HCT116 (cell line): ENCODE measurements at regions not wholly inside any gene's neighbourhood (a gene's known extent, or its start where the extent isn't known, plus 50 kb on each side); places are given as distances from the start of the nearest gene placed in this dataset.

Experiments
- ATAC-seq: fragments of 200-7000 bp; cut with Tn5 transposase; 2 replicates; pipeline ENCODE4 v1.9.1; 2020; ENCODE audit warnings: mild to moderate bottlenecking, moderate library complexity
- BruUV-seq: library from RNA; stranded (reverse); fragments of 400-500 nt; replicated peaks from 2 replicates; lab custom pipeline; 2021; lab: Mats Ljungman, UMichigan
- CTCF ChIA-PET: fragments of 300-600 bp; sonication (Branson Sonifier 250); formaldehyde crosslinking; loops from one replicate; lab custom pipeline; 2021; ENCODE audit warnings: antibody characterized with exemption; lab: Charles Lee
- POLR2A ChIA-PET: fragments of 300-600, 350-600 bp; sonication (Branson Sonifier 250); formaldehyde crosslinking; loops from one replicate; lab custom pipeline; 2021; ENCODE audit warnings: antibody characterized with exemption; lab: Charles Lee
- RAD21 ChIA-PET, 2 experiments: fragments of 300-600 bp; sonication (Branson Sonifier 250); formaldehyde crosslinking; loops; one replicate each; lab custom pipeline; 2023; ENCODE audit warnings: low total read pairs in 2 of 2; ENCODE audit not compliant: uncharacterized antibody in 2 of 2, unreplicated experiment in 2 of 2, low non-redundant PET in 1 of 2; lab: Charles Lee
- DNase-seq: peaks from one replicate; pipeline ENCODE4 v3.0.0-alpha.2; 2010; ENCODE audit warnings: low read depth, low spot score
- H2AFZ ChIP-seq: fragments of 200-600 bp; shearing (Covaris generic), sonication (generic); 2 replicates; pipeline ENCODE4 v1.6.1; 2017; ENCODE audit warnings: low read depth, mixed run types, mixed read lengths, antibody characterized with exemption, low read length; ENCODE audit not compliant: poor library complexity, severe bottlenecking
- H3K27ac ChIP-seq: 2 replicates; pipeline ENCODE4 v1.5.1; 2012; ENCODE audit warnings: low read depth, low read length
- H3K27me3 ChIP-seq: fragments of 200-600 bp; sonication (generic); 2 replicates; pipeline ENCODE4 v1.6.1; 2016; ENCODE audit warnings: mixed run types, low read length, mixed read lengths; ENCODE audit not compliant: insufficient read depth
- H3K36me3 ChIP-seq, 2 experiments: fragments of 200-500 bp in 1 of 2; fragments of 200-600 bp in 1 of 2; sonication (Bioruptor generic) in 1 of 2; sonication (generic) in 1 of 2; 2 replicates each; pipeline versions ENCODE4 v1.5.1 to v1.6.1; 2014 to 2016; ENCODE audit warnings: low read length in 2 of 2, inconsistent platforms in 1 of 2, mixed read lengths in 1 of 2, mixed run types in 1 of 2; ENCODE audit not compliant: insufficient read depth in 2 of 2, control insufficient read depth in 1 of 2
- H3K4me1 ChIP-seq, 2 experiments: fragments of 200-600 bp in 1 of 2; sonication (generic) in 1 of 2; 2 replicates each; pipeline versions ENCODE4 v1.5.1 to v1.6.1; 2012 to 2017; ENCODE audit warnings: low read length in 2 of 2, inconsistent platforms in 1 of 2, mild to moderate bottlenecking in 1 of 2, mixed read lengths in 1 of 2, mixed run types in 1 of 2, moderate library complexity in 1 of 2; ENCODE audit not compliant: insufficient read depth in 2 of 2, control insufficient read depth in 1 of 2
- H3K4me2 ChIP-seq: fragments of 200-600 bp; sonication (generic); 2 replicates; pipeline ENCODE4 v1.6.1; 2017; ENCODE audit warnings: mixed run types, low read length, mixed read lengths
- H3K4me3 ChIP-seq, 2 experiments: fragments of 200-600 bp in 1 of 2; sonication (generic) in 1 of 2; replicated peaks in 1 of 2; 2 replicates each; pipeline ENCODE4 v1.5.1; 2011 to 2016; ENCODE audit warnings: low read length in 2 of 2, control low read depth in 1 of 2, low read depth in 1 of 2, mild to moderate bottlenecking in 1 of 2, mixed read lengths in 1 of 2, mixed run types in 1 of 2
- H3K79me2 ChIP-seq: fragments of 200-600 bp; sonication (generic); 2 replicates; pipeline ENCODE4 v1.6.1; 2017; ENCODE audit warnings: mild to moderate bottlenecking, mixed run types, low read length, moderate library complexity, mixed read lengths; ENCODE audit not compliant: insufficient read depth
- H3K9ac ChIP-seq: fragments of 200-600 bp; sonication (generic); 2 replicates; pipeline ENCODE4 v1.6.1; 2016; ENCODE audit warnings: low read length, mixed read lengths
- H3K9me2 ChIP-seq: fragments of 200-600 bp; sonication (generic), shearing (Covaris generic); 2 replicates; pipeline ENCODE4 v1.6.1; 2017; ENCODE audit warnings: mixed run types, mild to moderate bottlenecking, moderate library complexity; ENCODE audit not compliant: insufficient read depth
- H3K9me3 ChIP-seq, 2 experiments: fragments of 200-500 bp in 1 of 2; fragments of 200-600 bp in 1 of 2; sonication (Bioruptor generic) in 1 of 2; sonication (generic) in 1 of 2; 2 replicates each; pipeline ENCODE4 v1.6.1; 2014 to 2017; ENCODE audit warnings: low read length in 2 of 2, mixed read lengths in 2 of 2, inconsistent platforms in 1 of 2, low read depth in 1 of 2, mild to moderate bottlenecking in 1 of 2, mixed run types in 1 of 2, moderate library complexity in 1 of 2; ENCODE audit not compliant: control insufficient read depth in 1 of 2, insufficient read depth in 1 of 2
- H4K20me1 ChIP-seq: fragments of 200-600 bp; sonication (generic), shearing (Covaris generic); 2 replicates; pipeline ENCODE4 v1.6.1; 2017; ENCODE audit warnings: mixed run types, mild to moderate bottlenecking, moderate library complexity; ENCODE audit not compliant: insufficient read depth
- CBX3 ChIP-seq: IDR thresholded peaks from 2 replicates; pipeline ENCODE4 v1.6.1; 2012; ENCODE audit warnings: low read depth
- CEBPB ChIP-seq: IDR thresholded peaks from 2 replicates; pipeline ENCODE4 v1.6.1; 2012; ENCODE audit warnings: low read depth
- ELF1 ChIP-seq: IDR thresholded peaks from 2 replicates; pipeline ENCODE4 v1.6.1; 2012; ENCODE audit warnings: low read depth, borderline replicate concordance
- EZH2 ChIP-seq: fragments of 200-600 bp; sonication (generic); IDR thresholded peaks from 2 replicates; pipeline ENCODE4 v1.6.1; 2017; ENCODE audit warnings: antibody characterized with exemption, mixed run types
- EZH2phosphoT487 ChIP-seq: fragments of 200-600 bp; IDR thresholded peaks from 2 replicates; pipeline ENCODE4 v1.6.1; 2018; ENCODE audit warnings: antibody characterized with exemption, borderline replicate concordance
- FOSL1 ChIP-seq: IDR thresholded peaks from 2 replicates; pipeline ENCODE4 v1.6.1; 2012; ENCODE audit warnings: low read depth
- SP1 ChIP-seq: IDR thresholded peaks from 2 replicates; pipeline ENCODE4 v1.6.1; 2012; ENCODE audit warnings: low read depth
- TCF7L2 ChIP-seq: IDR thresholded peaks from 2 replicates; pipeline ENCODE4 v1.7.0; 2011; ENCODE audit warnings: borderline replicate concordance, inconsistent platforms; ENCODE audit not compliant: insufficient read depth, insufficient read length; ENCODE audit errors: extremely low read depth
- YY1 ChIP-seq: IDR thresholded peaks from 2 replicates; pipeline ENCODE4 v1.6.1; 2011; ENCODE audit warnings: low read length, low read depth, moderate library complexity, mild to moderate bottlenecking; ENCODE audit not compliant: insufficient replicate concordance; ENCODE audit errors: extremely low read depth
- ZFX ChIP-seq: fragments of 450-650 bp; IDR thresholded peaks from 2 replicates; pipeline ENCODE4 v1.6.1; 2017
- intact Hi-C: fragments of 100-400 bp; cut with micrococcal nuclease; formaldehyde crosslinking; loops from 2 replicates; pipeline ENCODE4 v1.10.0; 2022
- TF ChIP-seq, protein P1 (sequence below): IDR thresholded peaks from 2 replicates; pipeline ENCODE4 v1.6.1; 2012
- TF ChIP-seq, protein P2 (sequence below): IDR thresholded peaks from 2 replicates; pipeline ENCODE4 v1.6.1; 2012
- TF ChIP-seq, protein P3 (sequence below): IDR thresholded peaks from 2 replicates; pipeline ENCODE4 v1.6.1; 2012; ENCODE audit warnings: low read depth
- TF ChIP-seq, protein P4 (sequence below), 3 experiments: fragments of 200-600 bp in 1 of 3; sonication (generic) in 1 of 3; IDR thresholded peaks in 2 of 3; conservative IDR thresholded peaks in 1 of 3; 2 replicates each; pipeline ENCODE4 v1.5.1; 2012 to 2017; ENCODE audit warnings: low read depth in 2 of 3, low read length in 2 of 3, antibody characterized with exemption in 1 of 3, borderline replicate concordance in 1 of 3, control low read depth in 1 of 3, mild to moderate bottlenecking in 1 of 3, mixed read lengths in 1 of 3, mixed run types in 1 of 3, moderate library complexity in 1 of 3; ENCODE audit not compliant: insufficient read depth in 1 of 3

DNA sequence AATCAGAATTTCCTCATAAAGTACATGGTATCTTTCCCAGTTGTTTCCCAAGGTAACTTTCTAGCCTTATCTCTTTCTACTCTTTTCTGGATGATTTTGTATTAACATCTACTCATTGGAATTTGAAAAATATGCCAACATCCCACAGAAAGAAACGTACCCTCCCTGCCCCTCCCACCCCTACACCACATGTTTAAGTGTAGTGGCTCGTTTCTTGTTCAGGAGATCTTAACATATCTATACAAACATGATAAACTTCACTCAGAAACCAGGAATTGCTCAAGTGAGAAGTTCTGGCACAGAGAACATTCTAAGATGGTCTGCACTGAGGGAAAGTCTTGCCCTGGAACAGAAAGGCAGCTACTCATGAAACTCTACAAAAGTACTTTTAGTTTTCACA, 404.7 kb downstream of the SOX2 start:
- no peak for ATAC-seq
- peaks cover 0 to 4% of the 10 kb centered on the region in 2 experiments; a peak in 1 of 4 replicates for H3K4me1 ChIP-seq
- H3K4me3 ChIP-seq = no peak overlapping the region

DNA sequence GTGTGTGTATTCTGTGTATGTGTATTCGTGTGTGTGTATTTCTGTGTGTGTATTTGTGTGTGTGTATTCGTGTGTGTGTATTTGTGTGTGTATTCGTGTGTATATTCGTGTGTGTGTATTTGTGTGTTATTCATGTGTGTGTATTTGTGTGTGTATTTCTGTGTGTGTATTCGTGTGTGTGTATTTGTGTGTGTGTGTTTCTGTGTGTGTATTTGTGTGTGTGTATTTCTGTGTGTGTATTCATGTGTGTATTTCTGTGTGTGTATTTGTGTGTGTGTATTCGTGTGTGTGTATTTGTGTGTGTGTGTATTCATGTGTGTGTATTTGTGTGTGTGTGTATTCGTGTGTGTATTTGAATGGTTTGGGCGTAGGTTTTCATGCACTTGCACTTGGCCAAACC, 405.4 kb downstream of the SOX2 start:
- Histone ChIP-seq H3K27ac (no peak overlapping the region), H3K4me2 (no peak overlapping the region), H3K36me3 (no peaks in the 10 kb centered on the region), H3K9ac (no peak overlapping the region), H3K27me3 (no peaks in the 10 kb centered on the region), H3K79me2 (no peaks in the 10 kb centered on the region), H4K20me1 (no peaks in the 10 kb centered on the region), H3K9me2 (no peaks in the 10 kb centered on the region), H3K4me3 (no peak overlapping the region), H3K9me3 (no peaks in the 10 kb centered on the region), H3K4me1 (peaks cover 0 to 4% of the 10 kb centered on the region in 2 experiments; a peak in 1 of 4 replicates), H2AFZ (no peak overlapping the region)
- ATAC-seq (no peak), DNase-seq (no peak)
- intact Hi-C loops = no loop called here
- ChIA-PET POLR2A (no interaction called here), RAD21 (no interaction called here), CTCF (no interaction called here)
- no TSS peak for BruUV-seq
- TF ChIP-seq TCF7L2 = no peak
- TF ChIP-seq EZH2 = no peak
- TF ChIP-seq ZFX = no peak
- no peak for TF ChIP-seq YY1
- no peak for TF ChIP-seq EZH2phosphoT487
- TF ChIP-seq, protein P1, sequence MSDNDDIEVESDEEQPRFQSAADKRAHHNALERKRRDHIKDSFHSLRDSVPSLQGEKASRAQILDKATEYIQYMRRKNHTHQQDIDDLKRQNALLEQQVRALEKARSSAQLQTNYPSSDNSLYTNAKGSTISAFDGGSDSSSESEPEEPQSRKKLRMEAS = no peak
- TF ChIP-seq CBX3 = no peak
- TF ChIP-seq, protein P2, sequence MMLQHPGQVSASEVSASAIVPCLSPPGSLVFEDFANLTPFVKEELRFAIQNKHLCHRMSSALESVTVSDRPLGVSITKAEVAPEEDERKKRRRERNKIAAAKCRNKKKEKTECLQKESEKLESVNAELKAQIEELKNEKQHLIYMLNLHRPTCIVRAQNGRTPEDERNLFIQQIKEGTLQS = no peak
- no peak for TF ChIP-seq SP1
- TF ChIP-seq, protein P3, sequence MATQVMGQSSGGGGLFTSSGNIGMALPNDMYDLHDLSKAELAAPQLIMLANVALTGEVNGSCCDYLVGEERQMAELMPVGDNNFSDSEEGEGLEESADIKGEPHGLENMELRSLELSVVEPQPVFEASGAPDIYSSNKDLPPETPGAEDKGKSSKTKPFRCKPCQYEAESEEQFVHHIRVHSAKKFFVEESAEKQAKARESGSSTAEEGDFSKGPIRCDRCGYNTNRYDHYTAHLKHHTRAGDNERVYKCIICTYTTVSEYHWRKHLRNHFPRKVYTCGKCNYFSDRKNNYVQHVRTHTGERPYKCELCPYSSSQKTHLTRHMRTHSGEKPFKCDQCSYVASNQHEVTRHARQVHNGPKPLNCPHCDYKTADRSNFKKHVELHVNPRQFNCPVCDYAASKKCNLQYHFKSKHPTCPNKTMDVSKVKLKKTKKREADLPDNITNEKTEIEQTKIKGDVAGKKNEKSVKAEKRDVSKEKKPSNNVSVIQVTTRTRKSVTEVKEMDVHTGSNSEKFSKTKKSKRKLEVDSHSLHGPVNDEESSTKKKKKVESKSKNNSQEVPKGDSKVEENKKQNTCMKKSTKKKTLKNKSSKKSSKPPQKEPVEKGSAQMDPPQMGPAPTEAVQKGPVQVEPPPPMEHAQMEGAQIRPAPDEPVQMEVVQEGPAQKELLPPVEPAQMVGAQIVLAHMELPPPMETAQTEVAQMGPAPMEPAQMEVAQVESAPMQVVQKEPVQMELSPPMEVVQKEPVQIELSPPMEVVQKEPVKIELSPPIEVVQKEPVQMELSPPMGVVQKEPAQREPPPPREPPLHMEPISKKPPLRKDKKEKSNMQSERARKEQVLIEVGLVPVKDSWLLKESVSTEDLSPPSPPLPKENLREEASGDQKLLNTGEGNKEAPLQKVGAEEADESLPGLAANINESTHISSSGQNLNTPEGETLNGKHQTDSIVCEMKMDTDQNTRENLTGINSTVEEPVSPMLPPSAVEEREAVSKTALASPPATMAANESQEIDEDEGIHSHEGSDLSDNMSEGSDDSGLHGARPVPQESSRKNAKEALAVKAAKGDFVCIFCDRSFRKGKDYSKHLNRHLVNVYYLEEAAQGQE = no peak

More for the DNA sequence above, 404.7 kb downstream of the SOX2 start:
- no peaks in the 10 kb centered on the region for H3K9me2 ChIP-seq
- H3K4me2 ChIP-seq = no peak overlapping the region
- BruUV-seq = no TSS peak
- no peaks in the 10 kb centered on the region for H3K9me3 ChIP-seq
- RAD21 ChIA-PET = no interaction called here
- no peak overlapping the region for H3K27ac ChIP-seq
- no peaks in the 10 kb centered on the region for H3K36me3 ChIP-seq
- no peak overlapping the region for H2AFZ ChIP-seq
- no peaks in the 10 kb centered on the region for H4K20me1 ChIP-seq
- intact Hi-C loops = no loop called here
- CTCF ChIA-PET = no interaction called here
- no peaks in the 10 kb centered on the region for H3K27me3 ChIP-seq
- no peak overlapping the region for H3K9ac ChIP-seq
- TF ChIP-seq, protein P1 = no peak
- no peak for TF ChIP-seq CEBPB
- TF ChIP-seq, protein P4, sequence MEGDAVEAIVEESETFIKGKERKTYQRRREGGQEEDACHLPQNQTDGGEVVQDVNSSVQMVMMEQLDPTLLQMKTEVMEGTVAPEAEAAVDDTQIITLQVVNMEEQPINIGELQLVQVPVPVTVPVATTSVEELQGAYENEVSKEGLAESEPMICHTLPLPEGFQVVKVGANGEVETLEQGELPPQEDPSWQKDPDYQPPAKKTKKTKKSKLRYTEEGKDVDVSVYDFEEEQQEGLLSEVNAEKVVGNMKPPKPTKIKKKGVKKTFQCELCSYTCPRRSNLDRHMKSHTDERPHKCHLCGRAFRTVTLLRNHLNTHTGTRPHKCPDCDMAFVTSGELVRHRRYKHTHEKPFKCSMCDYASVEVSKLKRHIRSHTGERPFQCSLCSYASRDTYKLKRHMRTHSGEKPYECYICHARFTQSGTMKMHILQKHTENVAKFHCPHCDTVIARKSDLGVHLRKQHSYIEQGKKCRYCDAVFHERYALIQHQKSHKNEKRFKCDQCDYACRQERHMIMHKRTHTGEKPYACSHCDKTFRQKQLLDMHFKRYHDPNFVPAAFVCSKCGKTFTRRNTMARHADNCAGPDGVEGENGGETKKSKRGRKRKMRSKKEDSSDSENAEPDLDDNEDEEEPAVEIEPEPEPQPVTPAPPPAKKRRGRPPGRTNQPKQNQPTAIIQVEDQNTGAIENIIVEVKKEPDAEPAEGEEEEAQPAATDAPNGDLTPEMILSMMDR (IDR thresholded peaks at IDR 0.05 in 2 of 3, conservative IDR thresholded peaks at IDR 0.05 in 1 of 3; ENCODE audit: borderline replicate concordance in 1 of 3, insufficient read depth in 1 of 3, low read depth in 2 of 3, low read length in 2 of 3) = no peak
- TF ChIP-seq SP1 = no peak
- no peak for TF ChIP-seq FOSL1
- TF ChIP-seq ELF1 = no peak
- TF ChIP-seq, all 23 proteins: peak for 0
- POLR2A ChIA-PET = no interaction called here
- no peaks in the 10 kb centered on the region for H3K79me2 ChIP-seq
- no peak for DNase-seq
